ENCODE measurements at regions not wholly inside any gene's neighbourhood (a gene's known extent, or its start where the extent isn't known, plus 50 kb on each side); places are given as distances from the start of the nearest gene placed in this dataset.

- TF ChIP-seq EZH2 (IDR thresholded peaks at IDR 0.05; ENCODE audit: insufficient read depth, poor library complexity, severe bottlenecking): no peak
- no peak for TF ChIP-seq EZH2phosphoT487 (IDR thresholded peaks at IDR 0.05; ENCODE audit: insufficient read depth, low read depth)
These were observed 132.3 kb downstream of the SNRPN start for GRCh38 chr15:25087137-25087536.
